Body of pancreas (tissue), 4 donors: ENCODE measurements at regions not wholly inside any gene's neighbourhood (a gene's known extent, or its start where the extent isn't known, plus 50 kb on each side); places are given as distances from the start of the nearest gene placed in this dataset.
"Not testable (repeated sequence)": the region's sequence is repeated elsewhere in the genome, so short reads cannot be mapped to it uniquely, and the experiment has no call there.

ENCODE experiments used
- ATAC-seq: fragments of 150-250 bp; one replicate; pipeline ENCODE4 v1.9.1; 2016
- DNase-seq, 4 donors: peaks; one replicate each; pipeline ENCODE4 v3.0.0-alpha.2; 2019
- H3K27ac ChIP-seq, 4 donors: fragments of 200-600 bp; sonication (generic); 1 replicate in 3 of 4; 2 replicates in 1 of 4; pipeline versions ENCODE4 v1.5.1 to v1.6.1; 2016 to 2019; ENCODE audit warnings: mild to moderate bottlenecking in 1 of 4, mixed read lengths in 1 of 4, moderate library complexity in 1 of 4
- H3K27me3 ChIP-seq, 2 donors: fragments of 200-600 bp; sonication (generic); one replicate each; pipeline ENCODE4 v1.6.0; 2016; ENCODE audit warnings: mild to moderate bottlenecking in 1 of 2
- H3K36me3 ChIP-seq, 2 donors: fragments of 200-600 bp; sonication (generic); replicated peaks in 1 of 2; 2 replicates each; pipeline ENCODE4 v1.5.1; 2016; ENCODE audit warnings: low read depth in 2 of 2; ENCODE audit not compliant: insufficient read depth in 1 of 2
- H3K4me1 ChIP-seq: fragments of 200-600 bp; sonication (generic); one replicate; pipeline ENCODE4 v1.6.0; 2016
- H3K4me3 ChIP-seq, 2 donors: fragments of 200-600 bp; sonication (generic); 1 replicate in 1 of 2; 2 replicates in 1 of 2; pipeline ENCODE4 v1.5.1; 2016 to 2019
- H3K9me3 ChIP-seq, 3 donors: fragments of 200-600 bp; sonication (generic); 1 replicate in 2 of 3; 2 replicates in 1 of 3; pipeline ENCODE4 v1.5.1; 2016
- POLR2A ChIP-seq, 3 donors: fragments of 450-650 bp; IDR thresholded peaks; one replicate each; pipeline ENCODE4 v1.6.1; 2016; ENCODE audit warnings: antibody characterized with exemption in 3 of 3, mild to moderate bottlenecking in 2 of 3
- WGBS, 2 donors: methylation state at CpG; one replicate each; pipeline ENCODE4 v1.1.5; 2017; 5-methylcytosine and 5-hydroxymethylcytosine counted together
- intact Hi-C: fragments of 100-400 bp; cut with DNase I; formaldehyde crosslinking; loops from one replicate; pipeline ENCODE4 v1.15.1; 2023
- TF ChIP-seq, protein P1 (sequence below), 7 experiments: fragments of 450-650 bp in 4 of 7; fragments of 200-600 bp in 3 of 7; sonication (generic) in 3 of 7; IDR thresholded peaks; one replicate each; pipeline ENCODE4 v1.5.1; 2016 to 2019; ENCODE audit warnings: antibody characterized with exemption in 7 of 7

DNA sequence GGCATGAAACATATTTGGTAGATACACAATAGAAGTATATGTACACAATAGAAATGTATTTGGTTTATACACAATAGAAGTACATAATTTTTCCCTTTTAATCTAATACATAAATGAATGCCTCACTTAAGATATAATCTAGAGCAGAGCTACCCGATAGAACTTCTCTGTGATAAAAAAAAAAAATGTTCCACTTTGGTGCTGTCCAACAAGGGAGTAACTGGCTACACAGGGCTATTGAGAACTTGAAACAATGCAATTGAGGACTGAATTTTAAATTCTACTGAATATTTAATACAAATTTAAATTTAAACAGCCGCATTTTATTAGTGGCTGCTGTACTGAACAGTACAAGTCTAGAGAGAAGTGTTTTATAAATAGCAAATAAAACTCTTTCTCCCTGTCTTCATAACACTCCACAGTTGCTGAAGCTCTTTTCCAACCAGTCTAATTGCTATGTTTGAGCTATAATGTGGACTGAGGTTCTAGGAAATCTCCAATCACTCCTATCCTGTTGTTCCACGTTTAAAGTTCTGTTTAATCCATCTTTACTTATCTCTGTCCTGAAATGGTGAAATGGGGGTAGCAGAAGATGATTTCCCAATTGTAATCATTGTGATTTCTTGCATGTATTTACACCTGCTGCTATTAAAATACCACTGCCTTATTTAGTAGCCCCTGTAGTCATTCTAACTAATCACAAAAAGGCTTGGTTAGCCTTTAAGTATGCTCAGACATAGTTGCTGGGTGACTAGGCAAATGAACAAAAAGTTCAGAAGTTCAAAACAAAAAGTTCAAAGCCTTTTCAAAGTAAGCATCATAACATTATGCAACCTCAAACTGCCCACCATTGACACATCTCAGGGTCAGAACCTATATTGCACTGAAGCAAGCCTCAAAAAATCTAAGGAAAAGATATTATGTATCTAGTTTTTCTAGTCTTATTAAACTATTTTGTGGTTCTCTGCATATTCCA, 192.3 kb upstream of the C1orf87 start:
- intact Hi-C loops: no loop called here
- no peaks in the 10 kb centered on the region for H3K36me3 ChIP-seq
- H3K4me1 ChIP-seq: no peaks in the 10 kb centered on the region
- no peak overlapping the region for H3K4me3 ChIP-seq
- ATAC-seq: no peak
- DNase-seq: no peak
- H3K27me3 ChIP-seq: no peaks in the 10 kb centered on the region
- H3K27ac ChIP-seq: no peak overlapping the region
- no peak for TF ChIP-seq POLR2A (IDR thresholded peaks at IDR 0.05)
- TF ChIP-seq, protein P1, sequence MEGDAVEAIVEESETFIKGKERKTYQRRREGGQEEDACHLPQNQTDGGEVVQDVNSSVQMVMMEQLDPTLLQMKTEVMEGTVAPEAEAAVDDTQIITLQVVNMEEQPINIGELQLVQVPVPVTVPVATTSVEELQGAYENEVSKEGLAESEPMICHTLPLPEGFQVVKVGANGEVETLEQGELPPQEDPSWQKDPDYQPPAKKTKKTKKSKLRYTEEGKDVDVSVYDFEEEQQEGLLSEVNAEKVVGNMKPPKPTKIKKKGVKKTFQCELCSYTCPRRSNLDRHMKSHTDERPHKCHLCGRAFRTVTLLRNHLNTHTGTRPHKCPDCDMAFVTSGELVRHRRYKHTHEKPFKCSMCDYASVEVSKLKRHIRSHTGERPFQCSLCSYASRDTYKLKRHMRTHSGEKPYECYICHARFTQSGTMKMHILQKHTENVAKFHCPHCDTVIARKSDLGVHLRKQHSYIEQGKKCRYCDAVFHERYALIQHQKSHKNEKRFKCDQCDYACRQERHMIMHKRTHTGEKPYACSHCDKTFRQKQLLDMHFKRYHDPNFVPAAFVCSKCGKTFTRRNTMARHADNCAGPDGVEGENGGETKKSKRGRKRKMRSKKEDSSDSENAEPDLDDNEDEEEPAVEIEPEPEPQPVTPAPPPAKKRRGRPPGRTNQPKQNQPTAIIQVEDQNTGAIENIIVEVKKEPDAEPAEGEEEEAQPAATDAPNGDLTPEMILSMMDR (IDR thresholded peaks at IDR 0.05): no peak
- no peaks in the 10 kb centered on the region for H3K9me3 ChIP-seq
- WGBS, 2 donors: 56 to 61% methylated on average over 3 of the region's 3 CpGs

DNA sequence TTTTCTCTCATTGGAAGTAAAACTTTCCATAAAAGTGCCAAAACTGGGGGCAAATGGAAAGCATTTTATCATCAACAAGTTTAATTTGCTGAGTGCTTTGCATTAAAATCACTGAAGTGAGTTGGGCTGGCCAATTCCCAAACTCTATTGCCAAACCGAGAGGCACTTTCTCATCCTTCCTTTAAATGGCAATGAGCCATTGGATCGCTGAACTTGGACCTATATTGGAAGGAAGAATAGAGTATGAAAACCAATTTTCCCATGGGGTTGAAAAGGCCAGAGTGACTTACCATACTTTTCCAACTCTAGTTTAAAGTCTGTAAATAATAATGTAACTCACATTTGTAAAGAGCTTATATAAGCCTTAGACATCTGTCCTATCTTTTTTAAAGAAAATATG, 189.1 kb upstream of the C1orf87 start:
- WGBS, 2 donors: 66 to 77% methylated on average over 2 of the region's 2 CpGs
- TF ChIP-seq, protein P1 (IDR thresholded peaks at IDR 0.05): no peak
- no peak for TF ChIP-seq POLR2A (IDR thresholded peaks at IDR 0.05)
- Histone ChIP-seq H3K36me3 (no peaks in the 10 kb centered on the region), H3K27ac (no peak overlapping the region), H3K4me1 (no peaks in the 10 kb centered on the region), H3K4me3 (no peak overlapping the region), H3K27me3 (no peaks in the 10 kb centered on the region), H3K9me3 (no peaks in the 10 kb centered on the region)
- no peak for ATAC-seq
- intact Hi-C loops: no loop called here
- DNase-seq: no peak

DNA sequence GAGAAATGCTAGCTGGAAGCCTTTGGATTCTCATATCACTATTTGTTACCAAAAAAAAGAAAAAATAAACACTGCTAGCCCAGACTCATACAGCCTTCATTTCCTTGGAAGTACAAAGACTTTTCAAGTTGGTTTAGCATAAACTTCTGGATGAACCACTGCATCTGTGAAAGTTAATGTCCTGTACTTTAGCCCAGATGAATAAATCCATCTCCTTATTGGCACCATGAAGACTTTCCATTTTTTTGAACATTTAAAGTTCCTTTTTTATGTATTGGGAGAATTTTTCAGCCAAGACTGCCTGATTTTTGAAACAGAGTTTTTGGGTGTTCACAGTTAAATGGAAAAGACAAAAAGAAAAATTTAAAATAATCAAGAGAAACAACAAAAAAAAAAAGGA, 184.0 kb upstream of the C1orf87 start:
- TF ChIP-seq POLR2A (IDR thresholded peaks at IDR 0.05): no peak
- TF ChIP-seq, protein P1 (IDR thresholded peaks at IDR 0.05): no peak
- H3K27me3 ChIP-seq: no peaks in the 10 kb centered on the region
- no peaks in the 10 kb centered on the region for H3K9me3 ChIP-seq
- ATAC-seq (no peak), DNase-seq (no peak)
- intact Hi-C loops: no loop called here
- H3K27ac ChIP-seq: no peak overlapping the region
- no peak overlapping the region for H3K4me3 ChIP-seq
- no peaks in the 10 kb centered on the region for H3K36me3 ChIP-seq
- H3K4me1 ChIP-seq: no peaks in the 10 kb centered on the region

DNA sequence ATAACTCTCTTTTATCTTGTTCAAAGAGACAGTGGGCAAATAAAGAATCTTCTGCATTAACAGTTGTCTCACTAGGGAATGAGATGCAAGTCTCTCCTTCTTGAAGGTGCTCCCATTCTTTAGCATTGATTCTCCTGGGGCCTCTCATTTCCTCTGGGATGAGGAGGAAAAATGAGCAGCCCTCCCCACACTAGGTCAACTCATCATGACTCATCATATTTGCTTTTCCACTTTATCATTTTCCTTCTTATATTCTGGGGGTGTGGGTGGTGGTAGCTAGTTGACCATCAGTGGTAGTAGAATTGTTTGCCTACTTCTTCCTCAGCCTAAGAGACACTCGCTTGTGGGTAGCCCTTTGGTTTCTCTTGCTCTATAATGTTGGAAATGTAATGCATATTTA, 182.0 kb upstream of the C1orf87 start:
- intact Hi-C loops: no loop called here
- TF ChIP-seq, protein P1 (IDR thresholded peaks at IDR 0.05): no peak
- no peak for TF ChIP-seq POLR2A (IDR thresholded peaks at IDR 0.05)
- Histone ChIP-seq H3K27ac (no peak overlapping the region), H3K36me3 (no peaks in the 10 kb centered on the region), H3K9me3 (no peaks in the 10 kb centered on the region), H3K4me3 (no peak overlapping the region), H3K27me3 (no peaks in the 10 kb centered on the region), H3K4me1 (no peaks in the 10 kb centered on the region)
- 79 to 92% methylated on average over 1 of the region's 1 CpG for WGBS, 2 donors
- no peak for ATAC-seq
- no peak for DNase-seq

DNA sequence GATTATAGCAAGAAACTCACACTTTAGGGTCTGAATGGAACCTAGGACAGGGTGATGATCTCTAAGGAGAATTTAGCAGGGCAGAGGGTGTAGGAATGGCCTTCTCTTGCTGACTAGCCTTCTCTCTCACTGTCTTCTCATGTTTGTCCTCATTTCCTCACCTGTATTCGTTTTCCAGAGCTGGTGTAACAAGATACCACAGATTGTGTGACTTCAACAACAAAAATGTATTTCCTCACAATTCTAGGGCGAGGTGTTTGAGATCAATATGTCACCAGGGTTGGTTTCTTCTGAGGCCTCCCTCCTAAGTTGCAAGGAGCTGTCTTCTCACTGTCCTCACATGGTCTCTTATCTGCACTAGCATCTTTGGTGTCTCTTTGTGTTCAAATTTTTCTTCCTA, 177.9 kb upstream of the C1orf87 start:
- Histone ChIP-seq H3K27me3 (no peaks in the 10 kb centered on the region), H3K36me3 (no peaks in the 10 kb centered on the region), H3K4me1 (no peaks in the 10 kb centered on the region), H3K27ac (no peak overlapping the region), H3K9me3 (no peaks in the 10 kb centered on the region), H3K4me3 (no peak overlapping the region)
- ATAC-seq: no peak
- DNase-seq: no peak
- 48 to 62% methylated on average over 2 of the region's 2 CpGs for WGBS, 2 donors
- intact Hi-C loops: no loop called here
- TF ChIP-seq POLR2A (IDR thresholded peaks at IDR 0.05): no peak
- TF ChIP-seq, protein P1 (IDR thresholded peaks at IDR 0.05): no peak

DNA sequence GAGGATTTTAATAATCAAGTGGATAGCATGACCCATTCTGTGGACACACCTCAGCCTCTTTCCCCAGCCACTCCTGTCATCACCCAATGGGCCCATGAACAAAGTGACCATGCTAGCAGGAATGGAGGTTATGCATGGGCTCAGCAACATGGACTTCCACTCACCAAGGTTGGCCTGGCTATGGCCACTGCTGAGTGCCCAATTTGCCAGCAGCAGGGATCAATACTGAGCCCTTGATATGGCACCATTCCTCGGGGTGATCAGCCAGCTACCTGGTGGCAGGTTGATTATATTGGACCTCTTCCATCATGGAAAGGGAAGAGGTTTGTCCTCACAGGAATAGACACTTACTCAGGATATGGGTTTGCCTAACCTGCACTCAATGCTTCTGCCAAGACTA, 173.9 kb upstream of the C1orf87 start:
- H3K36me3 ChIP-seq, H3K9me3 ChIP-seq, DNase-seq, H3K27me3 ChIP-seq, intact Hi-C loops, H3K27ac ChIP-seq, H3K4me1 ChIP-seq, ATAC-seq, H3K4me3 ChIP-seq: not testable (repeated sequence)
- 31 to 40% methylated on average over 1 of the region's 1 CpG for WGBS, 2 donors
